Body of pancreas (tissue), 4 donors: ENCODE measurements at regions not wholly inside any gene's neighbourhood (a gene's known extent, or its start where the extent isn't known, plus 50 kb on each side); places are given as distances from the start of the nearest gene placed in this dataset.

ENCODE experiments used
- ATAC-seq: fragments of 150-250 bp; one replicate; pipeline ENCODE4 v1.9.1; 2016
- DNase-seq, 4 donors: peaks; one replicate each; pipeline ENCODE4 v3.0.0-alpha.2; 2019
- H3K27ac ChIP-seq, 4 donors: fragments of 200-600 bp; sonication (generic); 1 replicate in 3 of 4; 2 replicates in 1 of 4; pipeline versions ENCODE4 v1.5.1 to v1.6.1; 2016 to 2019; ENCODE audit warnings: mild to moderate bottlenecking in 1 of 4, mixed read lengths in 1 of 4, moderate library complexity in 1 of 4
- H3K27me3 ChIP-seq, 2 donors: fragments of 200-600 bp; sonication (generic); one replicate each; pipeline ENCODE4 v1.6.0; 2016; ENCODE audit warnings: mild to moderate bottlenecking in 1 of 2
- H3K36me3 ChIP-seq, 2 donors: fragments of 200-600 bp; sonication (generic); replicated peaks in 1 of 2; 2 replicates each; pipeline ENCODE4 v1.5.1; 2016; ENCODE audit warnings: low read depth in 2 of 2; ENCODE audit not compliant: insufficient read depth in 1 of 2
- H3K4me1 ChIP-seq: fragments of 200-600 bp; sonication (generic); one replicate; pipeline ENCODE4 v1.6.0; 2016
- H3K4me3 ChIP-seq, 2 donors: fragments of 200-600 bp; sonication (generic); 1 replicate in 1 of 2; 2 replicates in 1 of 2; pipeline ENCODE4 v1.5.1; 2016 to 2019
- H3K9me3 ChIP-seq, 3 donors: fragments of 200-600 bp; sonication (generic); 1 replicate in 2 of 3; 2 replicates in 1 of 3; pipeline ENCODE4 v1.5.1; 2016
- POLR2A ChIP-seq, 3 donors: fragments of 450-650 bp; IDR thresholded peaks; one replicate each; pipeline ENCODE4 v1.6.1; 2016; ENCODE audit warnings: antibody characterized with exemption in 3 of 3, mild to moderate bottlenecking in 2 of 3
- WGBS, 2 donors: methylation state at CpG; one replicate each; pipeline ENCODE4 v1.1.5; 2017; 5-methylcytosine and 5-hydroxymethylcytosine counted together
- intact Hi-C: fragments of 100-400 bp; cut with DNase I; formaldehyde crosslinking; loops from one replicate; pipeline ENCODE4 v1.15.1; 2023
- TF ChIP-seq, protein P1 (sequence below), 7 experiments: fragments of 450-650 bp in 4 of 7; fragments of 200-600 bp in 3 of 7; sonication (generic) in 3 of 7; IDR thresholded peaks; one replicate each; pipeline ENCODE4 v1.5.1; 2016 to 2019; ENCODE audit warnings: antibody characterized with exemption in 7 of 7

GRCh38 chr6:9554806-9555205 lies 860.1 kb downstream of the TFAP2A start:
- Histone ChIP-seq H3K4me1 (no peaks in the 10 kb centered on the region), H3K27ac (no peak overlapping the region), H3K27me3 (no peaks in the 10 kb centered on the region), H3K36me3 (no peaks in the 10 kb centered on the region), H3K4me3 (no peak overlapping the region), H3K9me3 (peaks cover 0 to 6% (median 0%) of the 10 kb centered on the region in 3 donors)
- DNase-seq (no peak), ATAC-seq (no peak)
- intact Hi-C loops = no loop called here
- TF ChIP-seq POLR2A (IDR thresholded peaks at IDR 0.05) = no peak
- TF ChIP-seq, protein P1, sequence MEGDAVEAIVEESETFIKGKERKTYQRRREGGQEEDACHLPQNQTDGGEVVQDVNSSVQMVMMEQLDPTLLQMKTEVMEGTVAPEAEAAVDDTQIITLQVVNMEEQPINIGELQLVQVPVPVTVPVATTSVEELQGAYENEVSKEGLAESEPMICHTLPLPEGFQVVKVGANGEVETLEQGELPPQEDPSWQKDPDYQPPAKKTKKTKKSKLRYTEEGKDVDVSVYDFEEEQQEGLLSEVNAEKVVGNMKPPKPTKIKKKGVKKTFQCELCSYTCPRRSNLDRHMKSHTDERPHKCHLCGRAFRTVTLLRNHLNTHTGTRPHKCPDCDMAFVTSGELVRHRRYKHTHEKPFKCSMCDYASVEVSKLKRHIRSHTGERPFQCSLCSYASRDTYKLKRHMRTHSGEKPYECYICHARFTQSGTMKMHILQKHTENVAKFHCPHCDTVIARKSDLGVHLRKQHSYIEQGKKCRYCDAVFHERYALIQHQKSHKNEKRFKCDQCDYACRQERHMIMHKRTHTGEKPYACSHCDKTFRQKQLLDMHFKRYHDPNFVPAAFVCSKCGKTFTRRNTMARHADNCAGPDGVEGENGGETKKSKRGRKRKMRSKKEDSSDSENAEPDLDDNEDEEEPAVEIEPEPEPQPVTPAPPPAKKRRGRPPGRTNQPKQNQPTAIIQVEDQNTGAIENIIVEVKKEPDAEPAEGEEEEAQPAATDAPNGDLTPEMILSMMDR (IDR thresholded peaks at IDR 0.05) = no peak

- H3K4me3 ChIP-seq = no peak overlapping the region
- no peaks in the 10 kb centered on the region for H3K4me1 ChIP-seq
- no peak overlapping the region for H3K27ac ChIP-seq
- no peak for TF ChIP-seq POLR2A (IDR thresholded peaks at IDR 0.05)
- TF ChIP-seq, protein P1 (IDR thresholded peaks at IDR 0.05) = no peak
- intact Hi-C loops = no loop called here
- H3K36me3 ChIP-seq = no peaks in the 10 kb centered on the region
- peaks cover 0 to 6% (median 0%) of the 10 kb centered on the region in 3 donors for H3K9me3 ChIP-seq
- whole genome bisulfite sequencing, 2 donors = 31 to 44% methylated on average over 1 of the region's 1 CpG
- ATAC-seq (no peak), DNase-seq (no peak)
- no peaks in the 10 kb centered on the region for H3K27me3 ChIP-seq
Measured at GRCh38 chr6:9554323-9554722, 860.6 kb downstream of the TFAP2A start.

DNA sequence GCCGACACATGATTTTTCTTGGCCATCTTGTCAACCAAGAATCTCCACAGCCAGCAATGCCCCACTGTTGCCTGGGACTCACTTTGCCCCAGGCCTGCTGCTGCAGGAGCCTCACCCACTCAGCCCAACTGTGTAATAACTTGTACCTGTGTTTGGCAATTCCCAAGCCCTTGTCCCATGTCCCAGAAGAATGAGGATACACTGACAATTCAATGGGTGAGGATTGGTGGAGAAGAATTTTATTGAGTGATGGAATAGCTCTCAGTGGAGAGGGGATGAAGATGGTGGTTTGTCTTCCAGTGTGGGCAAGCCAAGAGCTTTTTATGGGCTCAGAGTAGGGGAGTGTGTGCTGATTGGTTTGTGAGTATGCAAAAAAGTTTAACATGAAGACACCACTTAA lies 861.9 kb downstream of the TFAP2A start:
- Histone ChIP-seq H3K9me3 (peaks cover 0 to 6% (median 0%) of the 10 kb centered on the region in 3 donors), H3K27me3 (no peaks in the 10 kb centered on the region), H3K4me3 (no peak overlapping the region), H3K36me3 (no peaks in the 10 kb centered on the region), H3K27ac (no peak overlapping the region), H3K4me1 (no peaks in the 10 kb centered on the region)
- intact Hi-C loops = no loop called here
- TF ChIP-seq POLR2A (IDR thresholded peaks at IDR 0.05) = no peak
- TF ChIP-seq, protein P1 (IDR thresholded peaks at IDR 0.05) = no peak
- ATAC-seq = no peak
- DNase-seq = no peak
- WGBS, 2 donors = 39 to 52% methylated on average over 1 of the region's 1 CpG

DNA sequence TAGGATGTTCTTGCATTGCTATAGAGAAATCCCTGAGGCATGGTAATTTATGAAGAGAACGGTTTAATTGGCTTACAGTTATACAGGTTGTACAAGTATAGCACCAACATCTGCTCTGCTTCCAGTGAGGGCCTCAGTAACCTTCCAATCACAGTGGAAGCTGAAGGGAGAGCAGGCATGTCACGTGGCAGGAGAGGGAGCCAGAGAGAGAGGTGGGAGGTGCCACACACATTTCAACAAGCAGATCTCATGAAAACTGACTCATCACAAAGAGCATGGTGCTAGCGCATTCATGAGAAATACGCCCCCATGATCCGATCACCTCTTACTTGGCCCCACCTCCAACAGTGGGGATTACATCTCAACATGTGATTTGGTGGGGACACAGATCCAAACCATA lies 871.2 kb downstream of the TFAP2A start:
- DNase-seq (no peak), ATAC-seq (no peak)
- Histone ChIP-seq H3K9me3 (no peaks in the 10 kb centered on the region), H3K4me3 (no peak overlapping the region), H3K27ac (no peak overlapping the region), H3K27me3 (no peaks in the 10 kb centered on the region), H3K4me1 (no peaks in the 10 kb centered on the region), H3K36me3 (no peaks in the 10 kb centered on the region)
- intact Hi-C loops = no loop called here
- TF ChIP-seq, protein P1 (IDR thresholded peaks at IDR 0.05) = no peak
- no peak for TF ChIP-seq POLR2A (IDR thresholded peaks at IDR 0.05)
- 60 to 76% methylated on average over 5 of the region's 5 CpGs for WGBS, 2 donors

GRCh38 chr6:9540534-9541126 lies 874.2 kb downstream of the TFAP2A start:
- H3K27me3 ChIP-seq = no peaks in the 10 kb centered on the region
- H3K9me3 ChIP-seq = no peaks in the 10 kb centered on the region
- intact Hi-C loops = no loop called here
- H3K4me3 ChIP-seq = no peak overlapping the region
- TF ChIP-seq, protein P1 (IDR thresholded peaks at IDR 0.05) = peak; percentile 30 to 70 (median 49)
- no peak for TF ChIP-seq POLR2A (IDR thresholded peaks at IDR 0.05)
- WGBS, 2 donors = 56% methylated on average over 2 of the region's 2 CpGs
- H3K4me1 ChIP-seq = no peaks in the 10 kb centered on the region
- no peak for ATAC-seq
- DNase-seq = peak in 1 of 4 donors; percentile 8
- no peaks in the 10 kb centered on the region for H3K36me3 ChIP-seq
- no peak overlapping the region for H3K27ac ChIP-seq
